ENCODE measurements at regions not wholly inside any gene's neighbourhood (a gene's known extent, or its start where the extent isn't known, plus 50 kb on each side); places are given as distances from the start of the nearest gene placed in this dataset.

- H3K9me3 ChIP-seq (ENCODE audit: control insufficient read depth, insufficient read depth, low read depth, low read length), result no peaks in the 10 kb centered on the region
- CTCF ChIA-PET, result no interaction called here
- no peak overlapping the region for H3K27ac ChIP-seq (ENCODE audit: extremely low read depth, low read depth, low read length)
- no peak overlapping the region for H3K4me3 ChIP-seq (ENCODE audit: low read depth, low read length)
- H3K4me1 ChIP-seq (ENCODE audit: control insufficient read depth, insufficient read depth, low read length), result no peaks in the 10 kb centered on the region
- no peaks in the 10 kb centered on the region for H3K36me3 ChIP-seq (ENCODE audit: control insufficient read depth in 2 of 2, insufficient read depth in 1 of 2, low read length in 2 of 2)
- TF ChIP-seq ZNF341 (tag by site-specific recombination; IDR thresholded peaks at IDR 0.05; ENCODE audit: low read depth) (no peak), REPIN1 (tag by site-specific recombination; IDR thresholded peaks at IDR 0.05; ENCODE audit: low read depth) (no peak), ZNF157 (tag by site-specific recombination; IDR thresholded peaks at IDR 0.05) (no peak), TRIM28 (IDR thresholded peaks at IDR 0.05; ENCODE audit: borderline replicate concordance, low read length) (no peak), ZNF510 (tag by site-specific recombination; IDR thresholded peaks at IDR 0.05; ENCODE audit: insufficient replicate concordance) (no peak), ZNF114 (tag by site-specific recombination; IDR thresholded peaks at IDR 0.05) (no peak), ZNF629 (tag by site-specific recombination; IDR thresholded peaks at IDR 0.05) (no peak), ZNF704 (tag by site-specific recombination; IDR thresholded peaks at IDR 0.05) (no peak), ZNF184 (tag by site-specific recombination; IDR thresholded peaks at IDR 0.05) (no peak), ZNF529 (tag by site-specific recombination; IDR thresholded peaks at IDR 0.05; ENCODE audit: insufficient replicate concordance) (no peak), ZBTB20 (tag by site-specific recombination; IDR thresholded peaks at IDR 0.05) (no peak), ZNF18 (tag by site-specific recombination; IDR thresholded peaks at IDR 0.05) (no peak), ZFHX2 (tag by site-specific recombination; conservative IDR thresholded peaks at IDR 0.05) (no peak), ZNF785 (tag by site-specific recombination; IDR thresholded peaks at IDR 0.05) (no peak), ZNF580 (tag by site-specific recombination; IDR thresholded peaks at IDR 0.05) (no peak), ZNF169 (tag by site-specific recombination; IDR thresholded peaks at IDR 0.05) (no peak), BCL6B (tag by site-specific recombination; IDR thresholded peaks at IDR 0.05) (no peak), GFI1B (tag by site-specific recombination; IDR thresholded peaks at IDR 0.05) (no peak)
- TF ChIP-seq, protein P1, sequence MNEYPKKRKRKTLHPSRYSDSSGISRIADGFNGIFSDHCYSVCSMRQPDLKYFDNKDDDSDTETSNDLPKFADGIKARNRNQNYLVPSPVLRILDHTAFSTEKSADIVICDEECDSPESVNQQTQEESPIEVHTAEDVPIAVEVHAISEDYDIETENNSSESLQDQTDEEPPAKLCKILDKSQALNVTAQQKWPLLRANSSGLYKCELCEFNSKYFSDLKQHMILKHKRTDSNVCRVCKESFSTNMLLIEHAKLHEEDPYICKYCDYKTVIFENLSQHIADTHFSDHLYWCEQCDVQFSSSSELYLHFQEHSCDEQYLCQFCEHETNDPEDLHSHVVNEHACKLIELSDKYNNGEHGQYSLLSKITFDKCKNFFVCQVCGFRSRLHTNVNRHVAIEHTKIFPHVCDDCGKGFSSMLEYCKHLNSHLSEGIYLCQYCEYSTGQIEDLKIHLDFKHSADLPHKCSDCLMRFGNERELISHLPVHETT (tag by site-specific recombination; IDR thresholded peaks at IDR 0.05), result no peak
- TF ChIP-seq, protein P2, sequence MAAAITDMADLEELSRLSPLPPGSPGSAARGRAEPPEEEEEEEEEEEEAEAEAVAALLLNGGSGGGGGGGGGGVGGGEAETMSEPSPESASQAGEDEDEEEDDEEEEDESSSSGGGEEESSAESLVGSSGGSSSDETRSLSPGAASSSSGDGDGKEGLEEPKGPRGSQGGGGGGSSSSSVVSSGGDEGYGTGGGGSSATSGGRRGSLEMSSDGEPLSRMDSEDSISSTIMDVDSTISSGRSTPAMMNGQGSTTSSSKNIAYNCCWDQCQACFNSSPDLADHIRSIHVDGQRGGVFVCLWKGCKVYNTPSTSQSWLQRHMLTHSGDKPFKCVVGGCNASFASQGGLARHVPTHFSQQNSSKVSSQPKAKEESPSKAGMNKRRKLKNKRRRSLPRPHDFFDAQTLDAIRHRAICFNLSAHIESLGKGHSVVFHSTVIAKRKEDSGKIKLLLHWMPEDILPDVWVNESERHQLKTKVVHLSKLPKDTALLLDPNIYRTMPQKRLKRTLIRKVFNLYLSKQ (tag by site-specific recombination; IDR thresholded peaks at IDR 0.05; ENCODE audit: borderline replicate concordance), result no peak
- POLR2A ChIA-PET, result no interaction called here
These were observed 233.9 kb downstream of the GXYLT1 start for GRCh38 chr12:41910578-41911320.

Data from HEK293 (cell line).